Karpas-422 (cell line): ENCODE measurements at regions not wholly inside any gene's neighbourhood (a gene's known extent, or its start where the extent isn't known, plus 50 kb on each side); places are given as distances from the start of the nearest gene placed in this dataset.

Experiments used
- DNase-seq: peaks from one replicate; pipeline ENCODE4 v3.0.0-alpha.2; 2015
- H2AFZ ChIP-seq: fragments of 200-600 bp; sonication (generic); 2 replicates; pipeline ENCODE4 v1.6.1; 2014; ENCODE audit warnings: antibody characterized with exemption, low read length, mixed read lengths
- H3K27ac ChIP-seq: fragments of 200-600 bp; sonication (generic); 2 replicates; pipeline ENCODE4 v1.5.1; 2014; ENCODE audit warnings: mild to moderate bottlenecking, low read length, moderate library complexity
- H3K27me3 ChIP-seq: fragments of 200-600 bp; sonication (generic); 2 replicates; pipeline ENCODE4 v1.6.1; 2014; ENCODE audit warnings: low read length, mixed read lengths
- H3K36me3 ChIP-seq: fragments of 200-600 bp; sonication (generic); 2 replicates; pipeline ENCODE4 v1.6.1; 2014; ENCODE audit warnings: low read length, mixed read lengths; ENCODE audit not compliant: insufficient read depth
- H3K4me1 ChIP-seq: fragments of 200-600 bp; sonication (generic); 2 replicates; pipeline ENCODE4 v1.6.1; 2014; ENCODE audit warnings: mild to moderate bottlenecking, low read length, mixed read lengths
- H3K4me2 ChIP-seq: fragments of 200-600 bp; sonication (generic); 2 replicates; pipeline ENCODE4 v1.6.1; 2014; ENCODE audit warnings: low read length, low read depth, mild to moderate bottlenecking; ENCODE audit not compliant: poor library complexity, severe bottlenecking
- H3K4me3 ChIP-seq: fragments of 200-600 bp; sonication (generic); 2 replicates; pipeline ENCODE4 v1.5.1; 2014; ENCODE audit warnings: mild to moderate bottlenecking, antibody characterized with exemption, low read length, mixed read lengths
- H3K79me2 ChIP-seq: fragments of 200-600 bp; sonication (generic); 2 replicates; pipeline ENCODE4 v1.6.1; 2014; ENCODE audit warnings: mild to moderate bottlenecking, low read length, mixed read lengths
- H3K9ac ChIP-seq: fragments of 200-600 bp; sonication (generic); 2 replicates; pipeline ENCODE4 v1.6.0; 2014; ENCODE audit warnings: low read length
- H3K9me2 ChIP-seq: fragments of 200-600 bp; sonication (generic), shearing (Covaris generic); replicated peaks from 2 replicates; pipeline ENCODE4 v1.6.0; 2014; ENCODE audit warnings: mild to moderate bottlenecking, low read length, moderate library complexity; ENCODE audit not compliant: insufficient read depth
- H3K9me3 ChIP-seq: fragments of 300-700, 200-600 bp; sonication (generic); 2 replicates; pipeline ENCODE4 v1.6.1; 2014; ENCODE audit warnings: low read length, mixed read lengths
- H4K20me1 ChIP-seq: fragments of 200-600 bp; sonication (generic); 2 replicates; pipeline ENCODE4 v1.6.1; 2014; ENCODE audit warnings: mild to moderate bottlenecking, antibody characterized with exemption, low read length, low read depth; ENCODE audit not compliant: insufficient read depth

DNA sequence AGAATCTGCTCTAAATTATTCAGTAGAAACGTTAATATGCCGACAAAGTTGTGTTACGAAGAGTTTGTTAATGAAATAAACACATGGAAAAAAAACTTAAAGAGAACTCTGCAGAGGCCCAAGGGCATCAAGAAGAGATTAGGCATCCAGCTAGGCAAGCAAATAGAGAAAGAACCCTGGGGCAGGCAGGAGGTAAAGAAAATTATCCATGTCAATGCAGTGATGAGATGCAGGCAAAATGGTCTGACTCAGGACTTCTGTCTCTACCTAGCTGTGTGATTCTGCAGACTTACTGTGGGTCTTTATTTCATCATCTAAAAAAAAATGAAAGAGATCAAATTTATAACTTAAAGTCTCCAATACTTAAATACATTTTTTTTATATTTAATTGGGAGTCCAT, 448.0 kb downstream of the HAO1 start:
- Histone ChIP-seq H3K9ac (no peak overlapping the region), H3K4me1 (no peaks in the 10 kb centered on the region)

DNA sequence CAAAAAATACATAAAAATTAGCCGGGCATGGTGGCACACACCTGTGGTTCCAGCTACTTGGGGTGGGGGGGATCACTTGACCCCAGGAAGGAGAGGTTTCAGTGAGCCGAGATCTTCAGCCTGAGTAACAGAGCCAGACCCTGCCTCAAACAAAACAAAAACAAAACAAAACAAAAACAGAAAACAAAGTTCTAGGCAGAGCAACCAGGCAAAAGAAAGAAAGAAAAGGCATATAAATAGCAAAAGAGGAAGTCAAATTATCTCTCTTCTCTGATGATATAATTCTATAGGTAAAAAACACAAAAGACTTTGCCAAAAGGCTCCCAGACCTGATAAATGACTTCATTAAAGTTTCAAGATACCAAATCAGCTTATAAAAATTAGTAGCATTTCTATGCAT, 446.9 kb downstream of the HAO1 start:
- Histone ChIP-seq H3K9me3 (peaks cover 19% of the 10 kb centered on the region), H3K36me3 (no peaks in the 10 kb centered on the region), H3K27me3 (no peaks in the 10 kb centered on the region), H3K4me2 (no peak overlapping the region), H3K79me2 (no peaks in the 10 kb centered on the region), H2AFZ (no peak overlapping the region), H4K20me1 (no peaks in the 10 kb centered on the region), H3K9ac (no peak overlapping the region), H3K9me2 (no peaks in the 10 kb centered on the region), H3K27ac (no peak overlapping the region), H3K4me1 (no peaks in the 10 kb centered on the region), H3K4me3 (no peak overlapping the region)
- no peak for DNase-seq

More for the DNA sequence above, 448.0 kb downstream of the HAO1 start:
- H3K9me2 ChIP-seq = no peaks in the 10 kb centered on the region
- no peaks in the 10 kb centered on the region for H4K20me1 ChIP-seq
- no peaks in the 10 kb centered on the region for H3K27me3 ChIP-seq
- no peak overlapping the region for H2AFZ ChIP-seq
- H3K36me3 ChIP-seq = no peaks in the 10 kb centered on the region
- H3K9me3 ChIP-seq = peaks cover 19% of the 10 kb centered on the region
- no peaks in the 10 kb centered on the region for H3K79me2 ChIP-seq
- no peak for DNase-seq
- H3K27ac ChIP-seq = no peak overlapping the region
- H3K4me3 ChIP-seq = no peak overlapping the region
- no peak overlapping the region for H3K4me2 ChIP-seq

DNA sequence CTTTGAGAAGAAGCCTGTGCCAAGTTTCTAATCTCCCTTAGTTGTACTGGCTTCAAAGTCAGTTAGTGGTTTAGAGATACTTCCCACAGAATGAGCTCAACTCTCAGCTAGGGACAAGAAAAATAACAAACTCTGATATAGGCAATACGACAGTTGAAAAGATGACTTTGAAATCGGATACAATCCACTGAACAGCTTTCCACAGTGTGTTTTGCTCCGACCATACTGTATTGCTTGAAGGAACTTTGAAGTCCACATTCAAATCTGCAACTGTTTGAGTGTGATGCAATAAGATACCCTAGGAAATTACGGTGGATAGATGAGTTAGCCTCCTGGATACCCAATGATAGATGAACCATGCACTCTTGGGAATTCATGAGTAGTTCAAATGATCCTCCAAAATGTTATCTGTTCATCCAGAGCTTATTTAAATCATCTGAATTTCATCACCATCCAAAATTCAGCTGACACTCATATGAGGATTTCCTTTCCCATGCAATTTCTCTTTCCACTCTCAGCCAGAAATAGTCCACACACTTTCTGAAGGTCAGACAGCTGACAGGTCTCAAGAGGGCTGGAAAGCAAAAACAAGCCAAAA, 443.8 kb downstream of the HAO1 start:
- no peaks in the 10 kb centered on the region for H3K27me3 ChIP-seq
- H3K4me3 ChIP-seq = no peak overlapping the region
- no peaks in the 10 kb centered on the region for H3K4me1 ChIP-seq
- H3K27ac ChIP-seq = no peak overlapping the region
- no peak overlapping the region for H3K9ac ChIP-seq
- DNase-seq = no peak
- H3K36me3 ChIP-seq = no peaks in the 10 kb centered on the region
- no peak overlapping the region for H2AFZ ChIP-seq
- H4K20me1 ChIP-seq = no peaks in the 10 kb centered on the region
- H3K9me2 ChIP-seq = no peaks in the 10 kb centered on the region
- no peak overlapping the region for H3K4me2 ChIP-seq
- H3K79me2 ChIP-seq = no peaks in the 10 kb centered on the region
- peaks cover 17% of the 10 kb centered on the region for H3K9me3 ChIP-seq

DNA sequence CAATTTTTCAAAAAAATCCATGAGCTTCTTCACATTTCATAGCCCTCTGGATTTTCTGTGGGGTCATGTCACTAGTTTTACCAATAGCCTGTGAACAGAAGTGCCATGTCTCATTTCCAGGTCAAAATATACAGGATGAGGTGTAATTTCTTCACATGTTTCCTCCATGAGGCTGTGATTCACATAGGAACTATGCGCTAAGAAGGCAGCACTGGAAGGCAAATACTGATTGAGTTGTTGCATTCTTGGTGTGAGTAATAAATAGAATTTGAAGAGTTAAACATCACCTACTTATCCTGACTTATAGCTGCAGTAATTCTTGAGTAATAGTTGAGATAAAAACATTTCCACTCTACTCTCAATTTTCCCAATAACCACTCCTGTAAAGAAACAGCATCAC, 442.3 kb downstream of the HAO1 start:
- no peak for DNase-seq
- H3K4me2 ChIP-seq = no peak overlapping the region
- H3K9ac ChIP-seq = no peak overlapping the region
- H3K27me3 ChIP-seq = no peaks in the 10 kb centered on the region
- peaks cover 13% of the 10 kb centered on the region for H3K9me3 ChIP-seq
- no peaks in the 10 kb centered on the region for H3K9me2 ChIP-seq
- H3K79me2 ChIP-seq = no peaks in the 10 kb centered on the region
- no peak overlapping the region for H3K4me3 ChIP-seq
- H2AFZ ChIP-seq = no peak overlapping the region
- H3K36me3 ChIP-seq = no peaks in the 10 kb centered on the region
- no peaks in the 10 kb centered on the region for H3K4me1 ChIP-seq
- H3K27ac ChIP-seq = no peak overlapping the region
- no peaks in the 10 kb centered on the region for H4K20me1 ChIP-seq

DNA sequence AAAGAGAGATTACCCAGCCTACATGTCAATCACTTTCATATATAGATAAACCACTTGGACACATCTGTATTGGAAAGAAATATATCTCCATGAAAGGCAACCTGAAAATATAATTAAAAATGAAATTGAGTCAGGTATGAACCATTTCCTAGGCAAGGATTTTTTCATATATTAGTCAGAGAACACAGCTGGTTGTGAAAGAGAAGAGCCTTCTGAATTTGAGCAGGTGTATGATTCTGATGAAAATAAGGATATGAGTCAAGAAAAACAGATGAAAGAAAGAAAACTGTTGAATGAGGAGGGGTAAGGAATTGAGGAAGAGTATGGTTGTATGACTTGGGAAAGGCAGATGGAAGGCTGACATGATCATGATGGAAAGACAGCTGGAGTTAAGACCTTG, 441.1 kb downstream of the HAO1 start:
- Histone ChIP-seq H3K4me3 (no peak overlapping the region), H3K27me3 (no peaks in the 10 kb centered on the region), H3K9me2 (no peaks in the 10 kb centered on the region), H2AFZ (no peak overlapping the region), H3K9me3 (peaks cover 13% of the 10 kb centered on the region), H3K4me1 (no peaks in the 10 kb centered on the region), H3K79me2 (no peaks in the 10 kb centered on the region), H3K36me3 (no peaks in the 10 kb centered on the region), H4K20me1 (no peaks in the 10 kb centered on the region), H3K4me2 (no peak overlapping the region), H3K9ac (no peak overlapping the region), H3K27ac (no peak overlapping the region)
- DNase-seq = no peak

DNA sequence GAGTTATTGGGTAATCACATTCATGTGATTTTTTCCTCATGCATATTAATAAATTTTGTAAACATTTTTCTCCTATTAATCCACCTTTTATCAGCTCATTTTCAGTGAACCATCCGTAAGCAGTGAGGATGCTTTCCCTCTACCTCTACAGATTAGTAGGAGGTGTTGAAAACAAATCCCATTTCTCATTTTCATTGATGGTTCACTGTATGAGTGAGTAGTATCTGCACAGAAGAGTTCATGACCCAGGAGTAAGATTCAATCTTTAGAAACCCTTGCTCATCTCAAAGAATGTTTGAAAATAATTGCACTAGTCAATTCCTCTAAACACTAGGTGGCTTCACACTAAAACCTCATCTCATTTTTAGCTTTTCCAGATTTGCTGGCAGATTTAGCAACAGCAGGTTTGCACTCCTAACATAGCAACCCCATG, 440.0 kb downstream of the HAO1 start:
- Histone ChIP-seq H3K79me2 (no peaks in the 10 kb centered on the region), H4K20me1 (no peaks in the 10 kb centered on the region), H3K9ac (no peak overlapping the region), H3K4me2 (no peak overlapping the region), H3K4me3 (no peak overlapping the region), H3K36me3 (no peaks in the 10 kb centered on the region), H3K4me1 (no peaks in the 10 kb centered on the region), H3K9me3 (peaks cover 11% of the 10 kb centered on the region), H2AFZ (no peak overlapping the region), H3K9me2 (no peaks in the 10 kb centered on the region), H3K27ac (no peak overlapping the region), H3K27me3 (no peaks in the 10 kb centered on the region)
- DNase-seq = no peak

DNA sequence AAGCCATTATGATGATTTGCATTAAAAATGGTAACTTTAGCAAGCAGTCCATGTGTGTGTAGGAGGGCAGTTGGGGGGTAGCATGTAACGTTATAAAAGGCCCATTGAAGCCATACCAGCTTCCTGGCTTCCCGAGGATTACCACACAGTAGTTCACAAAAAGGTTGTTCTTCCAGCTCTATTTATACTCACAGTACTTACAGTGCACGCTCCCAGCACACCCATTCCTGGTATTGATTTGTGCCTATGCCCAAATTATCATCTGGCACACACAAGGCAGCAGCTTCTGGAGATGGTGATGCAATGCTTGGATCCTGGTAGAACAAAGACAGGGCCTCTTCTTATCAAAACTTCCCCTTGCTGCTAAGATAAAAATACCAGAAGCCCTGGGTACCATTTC, 436.8 kb downstream of the HAO1 start:
- no peak overlapping the region for H3K9ac ChIP-seq
- H3K9me2 ChIP-seq = no peaks in the 10 kb centered on the region
- H3K4me3 ChIP-seq = no peak overlapping the region
- no peak overlapping the region for H2AFZ ChIP-seq
- H3K27ac ChIP-seq = no peak overlapping the region
- no peak for DNase-seq
- H3K9me3 ChIP-seq = peaks cover 14% of the 10 kb centered on the region
- no peaks in the 10 kb centered on the region for H3K4me1 ChIP-seq
- no peaks in the 10 kb centered on the region for H3K79me2 ChIP-seq
- H3K36me3 ChIP-seq = no peaks in the 10 kb centered on the region
- H3K4me2 ChIP-seq = no peak overlapping the region
- H4K20me1 ChIP-seq = no peaks in the 10 kb centered on the region
- no peaks in the 10 kb centered on the region for H3K27me3 ChIP-seq

DNA sequence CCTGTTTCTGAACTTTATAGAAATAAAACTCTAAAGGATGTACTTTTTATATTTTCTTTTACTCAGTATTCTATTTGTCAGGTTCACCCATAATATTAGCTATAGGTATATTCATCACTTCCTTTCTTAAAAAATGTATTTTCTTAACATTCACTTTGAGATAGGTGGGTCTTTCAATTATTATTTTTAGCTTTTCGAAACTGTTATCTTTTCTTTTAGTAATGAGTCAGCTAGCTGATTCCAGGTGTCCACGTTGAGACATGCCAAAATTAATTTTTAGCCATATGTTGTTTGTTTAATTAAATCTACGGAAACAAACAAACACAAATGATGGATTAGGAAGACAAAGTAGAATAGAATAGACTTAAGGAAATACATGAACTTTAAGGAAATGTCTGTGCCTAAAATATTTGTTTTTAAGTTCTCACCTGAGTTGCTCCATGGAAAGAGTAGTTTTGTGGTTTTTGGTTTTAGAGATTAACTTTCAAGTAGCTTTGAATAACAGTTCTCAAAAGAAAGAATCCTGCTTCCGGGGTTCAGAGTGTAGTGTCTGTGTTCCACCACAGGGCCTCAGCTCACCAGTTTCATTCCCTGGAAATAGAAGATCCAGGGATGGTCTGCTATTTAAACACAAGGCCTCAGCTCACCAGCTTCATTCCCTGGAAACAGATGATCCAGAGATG, 435.0 kb downstream of the HAO1 start:
- H3K4me2 ChIP-seq = no peak overlapping the region
- no peaks in the 10 kb centered on the region for H4K20me1 ChIP-seq
- no peak for DNase-seq
- H3K27me3 ChIP-seq = no peaks in the 10 kb centered on the region
- H3K9me3 ChIP-seq = peaks cover 12% of the 10 kb centered on the region
- no peak overlapping the region for H3K9ac ChIP-seq
- no peaks in the 10 kb centered on the region for H3K36me3 ChIP-seq
- no peak overlapping the region for H3K4me3 ChIP-seq
- H2AFZ ChIP-seq = no peak overlapping the region
- no peak overlapping the region for H3K27ac ChIP-seq
- H3K9me2 ChIP-seq = no peaks in the 10 kb centered on the region
- H3K4me1 ChIP-seq = no peaks in the 10 kb centered on the region
- H3K79me2 ChIP-seq = no peaks in the 10 kb centered on the region
